Muscle layer of colon (tissue), 2 donors: ENCODE measurements at regions not wholly inside any gene's neighbourhood (a gene's known extent, or its start where the extent isn't known, plus 50 kb on each side); places are given as distances from the start of the nearest gene placed in this dataset.
"Not testable (repeated sequence)": the region's sequence is repeated elsewhere in the genome, so short reads cannot be mapped to it uniquely, and the experiment has no call there.

Experiments
- H3K27ac ChIP-seq: one replicate; pipeline ENCODE4 v1.7.0; 2013; ENCODE audit warnings: low read depth, mild to moderate bottlenecking, low read length, moderate library complexity
- H3K27me3 ChIP-seq, 2 donors: one replicate each; pipeline ENCODE4 v1.7.0; 2013; ENCODE audit warnings: low read length in 2 of 2, mild to moderate bottlenecking in 2 of 2; ENCODE audit not compliant: insufficient read depth in 2 of 2, control insufficient read depth in 1 of 2
- H3K36me3 ChIP-seq: one replicate; pipeline ENCODE4 v1.7.0; 2013; ENCODE audit warnings: mild to moderate bottlenecking, low read length; ENCODE audit not compliant: insufficient read depth
- H3K4me1 ChIP-seq: one replicate; pipeline ENCODE4 v1.7.0; 2013; ENCODE audit warnings: mild to moderate bottlenecking, low read length; ENCODE audit not compliant: insufficient read depth
- H3K4me3 ChIP-seq, 2 donors: one replicate each; pipeline ENCODE4 v1.7.0; 2013; ENCODE audit warnings: low read length in 2 of 2, low read depth in 1 of 2, mild to moderate bottlenecking in 1 of 2, moderate library complexity in 1 of 2
- H3K9ac ChIP-seq: one replicate; pipeline ENCODE4 v1.7.0; 2013; ENCODE audit warnings: low read length
- H3K9me3 ChIP-seq: one replicate; pipeline ENCODE4 v1.7.0; 2013; ENCODE audit warnings: mild to moderate bottlenecking, low read length
- donor health status: abdominal sarcoma.
- donor health status: Adenocarcinoma of cecum.

DNA sequence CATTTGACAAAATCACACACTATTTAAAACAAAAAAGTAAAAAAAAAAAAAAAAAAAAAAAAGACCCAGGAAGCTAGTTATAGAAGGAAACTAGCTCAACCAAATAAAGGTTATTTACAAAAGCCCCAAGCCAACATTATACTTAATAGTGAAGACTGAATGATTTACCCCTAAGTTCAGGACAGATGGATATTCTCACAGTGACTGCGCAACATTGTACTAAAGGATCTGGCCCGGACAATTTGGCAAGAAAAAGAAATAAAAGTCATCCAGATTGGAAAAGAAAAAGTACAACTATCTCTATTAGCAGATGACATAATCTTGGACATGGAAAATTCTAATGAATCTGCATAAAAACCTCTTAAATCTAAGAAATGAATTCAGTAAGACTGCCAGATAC lies 936.0 kb upstream of the ADAMTS5 start:
- not testable (repeated sequence) for H3K27me3 ChIP-seq, H3K4me3 ChIP-seq, H3K27ac ChIP-seq, H3K9me3 ChIP-seq, H3K36me3 ChIP-seq, H3K4me1 ChIP-seq, H3K9ac ChIP-seq

DNA sequence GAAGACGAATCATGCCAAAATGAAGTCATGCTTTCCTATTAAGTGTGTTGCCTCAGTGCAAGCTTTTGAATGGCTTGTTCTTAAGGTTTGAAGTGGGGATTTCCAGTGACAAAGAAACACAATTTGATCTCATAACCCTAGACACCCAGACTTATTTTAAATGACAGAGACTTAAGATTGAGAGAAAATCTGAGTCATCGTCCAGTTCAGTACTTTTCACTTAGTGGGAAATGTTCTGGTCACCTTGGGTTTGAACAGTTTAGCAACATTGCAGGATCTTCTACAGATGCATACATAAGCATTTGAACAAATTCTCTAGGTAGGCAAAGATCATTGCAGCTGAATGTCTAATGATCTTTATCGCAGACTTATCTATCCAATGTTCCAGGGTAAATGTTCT lies 926.7 kb upstream of the ADAMTS5 start:
- not testable (repeated sequence) for H3K4me3 ChIP-seq, H3K27me3 ChIP-seq, H3K9me3 ChIP-seq, H3K4me1 ChIP-seq, H3K9ac ChIP-seq, H3K36me3 ChIP-seq, H3K27ac ChIP-seq

DNA sequence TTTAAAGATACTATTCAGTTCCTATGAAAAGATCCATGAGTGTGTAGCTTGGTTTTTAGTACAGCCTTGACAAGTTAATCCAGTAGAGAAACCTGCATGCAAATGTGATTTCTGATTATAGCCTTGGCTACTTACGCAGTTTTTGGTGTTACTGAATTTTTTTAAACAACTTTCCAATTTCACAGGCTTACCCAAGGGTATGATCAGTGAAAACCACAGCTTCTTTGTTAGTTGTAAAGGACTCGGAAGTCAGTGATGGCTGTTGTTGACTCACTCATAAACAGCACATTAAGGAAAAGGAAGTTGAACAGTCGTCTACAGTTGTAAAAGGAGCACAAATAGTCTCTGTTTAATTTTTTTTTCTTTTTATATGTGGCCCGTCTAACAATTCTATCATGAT lies 924.6 kb upstream of the ADAMTS5 start:
- not testable (repeated sequence) for H3K9me3 ChIP-seq, H3K36me3 ChIP-seq, H3K4me1 ChIP-seq, H3K27ac ChIP-seq, H3K27me3 ChIP-seq, H3K9ac ChIP-seq, H3K4me3 ChIP-seq

DNA sequence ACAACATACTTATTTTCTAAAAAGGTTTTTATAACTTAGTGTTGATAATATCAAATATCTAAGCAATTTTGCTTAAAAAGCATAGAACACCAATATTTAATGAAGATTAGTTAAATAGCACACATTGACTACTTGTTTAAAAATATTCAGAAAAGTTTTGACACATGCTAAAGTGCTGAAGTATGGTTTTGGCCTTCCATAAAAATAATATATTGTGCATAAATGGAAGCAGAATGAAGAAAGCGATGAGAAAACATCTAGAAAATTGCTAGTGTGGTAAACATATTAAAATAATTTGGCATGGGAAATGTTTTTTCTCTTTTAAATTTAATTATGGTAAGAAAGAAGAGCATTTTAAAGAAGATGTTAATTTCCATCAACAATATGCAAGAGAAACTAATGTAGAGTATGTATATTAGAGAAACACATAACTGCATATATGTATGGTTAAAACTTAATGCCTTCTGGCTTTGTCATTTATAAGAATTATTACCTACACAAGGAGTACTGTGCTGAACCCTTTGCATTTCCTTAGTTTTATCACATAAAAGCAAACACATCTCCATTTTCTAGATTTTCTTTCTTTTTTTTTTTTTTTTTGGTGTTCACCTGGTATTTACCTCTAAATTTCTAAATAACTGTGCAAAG lies 921.0 kb upstream of the ADAMTS5 start:
- not testable (repeated sequence) for H3K4me1 ChIP-seq, H3K4me3 ChIP-seq, H3K9me3 ChIP-seq

DNA sequence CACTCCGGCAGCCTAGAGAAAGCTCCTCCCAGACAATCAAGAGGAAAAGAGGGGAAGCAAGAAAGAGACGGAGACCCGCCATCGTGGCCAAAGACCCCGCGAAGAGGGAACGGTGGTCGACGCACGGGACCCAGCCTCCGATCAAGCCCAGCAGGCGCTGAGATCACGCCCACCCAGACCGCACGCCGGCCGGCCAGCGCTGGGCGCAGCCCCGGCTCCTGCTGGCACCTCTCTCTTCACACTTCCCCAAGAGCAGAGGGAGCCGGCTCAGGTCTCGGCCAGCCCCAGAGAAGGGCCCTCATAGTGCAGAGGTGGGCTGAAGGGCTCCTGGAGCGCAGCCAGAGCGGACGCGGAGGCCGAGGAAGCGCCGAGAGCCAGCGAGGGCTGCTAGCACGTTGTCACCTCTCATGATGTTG lies 918.4 kb upstream of the ADAMTS5 start:
- H3K4me1 ChIP-seq, result no peaks in the 10 kb centered on the region
- no peak overlapping the region for H3K27ac ChIP-seq
- H3K27me3 ChIP-seq, result no peaks in the 10 kb centered on the region
- H3K9ac ChIP-seq, result no peak overlapping the region
- H3K4me3 ChIP-seq, result no peak overlapping the region
- no peaks in the 10 kb centered on the region for H3K9me3 ChIP-seq
- no peaks in the 10 kb centered on the region for H3K36me3 ChIP-seq

More for the DNA sequence above, 921.0 kb upstream of the ADAMTS5 start:
- H3K36me3 ChIP-seq, H3K27me3 ChIP-seq, H3K27ac ChIP-seq, H3K9ac ChIP-seq: not testable (repeated sequence)

DNA sequence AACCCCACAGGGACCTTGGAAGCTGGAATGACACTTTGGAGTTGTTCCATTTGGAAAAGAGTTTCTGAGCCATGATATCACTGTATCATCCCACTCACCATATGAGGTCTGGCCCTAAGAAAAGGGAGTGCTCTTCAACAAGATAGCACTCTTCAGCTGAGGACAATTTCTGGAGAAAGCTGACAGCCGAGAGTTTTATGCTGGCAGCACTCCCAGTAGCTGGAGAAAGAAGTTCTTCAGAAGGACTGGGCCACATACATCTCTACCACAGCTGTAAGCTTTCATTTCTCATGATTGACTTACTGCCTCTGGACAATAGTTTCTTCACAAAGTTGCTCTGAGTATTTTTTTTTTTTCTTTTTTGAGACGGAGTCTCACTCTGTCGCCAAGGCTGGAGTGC lies 914.4 kb upstream of the ADAMTS5 start:
- not testable (repeated sequence) for H3K9ac ChIP-seq, H3K4me1 ChIP-seq, H3K27ac ChIP-seq

DNA sequence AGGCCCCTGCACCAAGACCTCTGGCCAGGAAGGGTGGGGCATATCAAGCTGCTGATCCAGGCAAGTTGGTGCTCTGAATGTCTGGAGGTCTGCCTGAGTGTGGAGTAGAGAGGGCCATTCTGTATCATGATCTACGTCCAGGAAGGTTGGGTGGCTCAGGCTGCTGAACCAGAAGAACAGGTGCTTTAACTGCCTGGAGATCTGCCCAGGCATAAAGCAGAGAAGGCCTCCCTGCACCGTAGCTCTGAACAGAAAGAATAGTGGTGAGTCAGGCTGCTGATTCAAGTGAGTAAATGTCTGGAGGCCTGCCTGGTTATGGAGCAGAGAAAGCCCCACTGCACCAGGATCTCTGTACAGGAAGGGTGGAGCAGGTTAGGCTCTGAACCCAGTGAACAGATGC lies 905.5 kb upstream of the ADAMTS5 start:
- not testable (repeated sequence) for H3K36me3 ChIP-seq, H3K4me1 ChIP-seq, H3K27me3 ChIP-seq, H3K9me3 ChIP-seq, H3K4me3 ChIP-seq, H3K9ac ChIP-seq, H3K27ac ChIP-seq

More for the DNA sequence above, 914.4 kb upstream of the ADAMTS5 start:
- H3K36me3 ChIP-seq, H3K4me3 ChIP-seq, H3K9me3 ChIP-seq, H3K27me3 ChIP-seq: not testable (repeated sequence)

DNA sequence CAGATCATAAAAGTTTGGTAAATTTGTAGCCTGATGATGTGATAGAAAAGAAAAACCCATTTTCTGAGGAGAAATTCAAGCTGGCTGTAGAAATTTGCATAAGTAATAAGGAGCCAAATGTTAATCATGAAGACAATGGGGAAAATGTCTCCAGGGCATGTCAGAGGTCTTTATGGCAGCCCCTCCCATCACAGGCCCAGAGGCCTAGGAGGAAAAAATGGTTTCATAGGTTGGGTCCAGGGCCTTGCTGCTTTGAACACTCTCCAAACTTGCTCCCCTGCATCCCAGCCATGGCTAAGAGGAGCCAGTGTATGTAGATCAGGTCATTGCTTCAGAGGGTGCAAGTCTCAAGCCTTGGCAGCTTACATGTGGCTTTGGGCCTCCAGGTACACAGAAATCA lies 903.9 kb upstream of the ADAMTS5 start:
- H3K9me3 ChIP-seq, H3K9ac ChIP-seq, H3K27ac ChIP-seq, H3K4me3 ChIP-seq, H3K4me1 ChIP-seq, H3K36me3 ChIP-seq, H3K27me3 ChIP-seq: not testable (repeated sequence)

DNA sequence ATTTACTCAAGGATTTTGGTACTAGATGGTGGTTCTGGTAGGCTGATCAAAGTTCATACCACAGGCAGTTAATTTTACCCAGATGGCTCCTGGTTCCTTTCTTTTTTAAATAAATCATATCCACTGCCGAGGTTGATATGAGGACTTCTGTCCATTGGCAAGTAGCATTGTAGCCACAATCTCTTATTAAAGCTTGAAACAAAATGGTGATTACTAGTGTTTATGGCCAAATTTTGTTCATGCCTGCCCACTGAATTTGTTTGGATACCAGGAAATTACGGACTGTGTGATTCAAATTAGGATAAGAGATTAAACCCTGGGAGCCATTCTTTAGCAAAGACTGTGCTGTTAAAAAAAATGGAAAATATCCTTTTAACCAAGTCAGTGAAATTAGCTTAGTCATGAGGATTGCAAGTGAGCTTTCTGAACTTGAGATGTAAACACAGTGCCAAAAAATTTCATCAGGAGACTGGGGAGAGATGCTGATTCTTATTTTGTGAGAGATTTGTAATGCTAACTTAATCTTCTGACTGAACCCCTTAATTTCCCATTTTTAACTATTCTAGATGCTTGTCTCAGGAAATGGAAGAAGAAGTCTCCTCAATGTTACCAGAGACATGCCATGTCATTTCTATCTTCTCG lies 893.5 kb upstream of the ADAMTS5 start:
- H3K27ac ChIP-seq, result not testable (repeated sequence)

DNA sequence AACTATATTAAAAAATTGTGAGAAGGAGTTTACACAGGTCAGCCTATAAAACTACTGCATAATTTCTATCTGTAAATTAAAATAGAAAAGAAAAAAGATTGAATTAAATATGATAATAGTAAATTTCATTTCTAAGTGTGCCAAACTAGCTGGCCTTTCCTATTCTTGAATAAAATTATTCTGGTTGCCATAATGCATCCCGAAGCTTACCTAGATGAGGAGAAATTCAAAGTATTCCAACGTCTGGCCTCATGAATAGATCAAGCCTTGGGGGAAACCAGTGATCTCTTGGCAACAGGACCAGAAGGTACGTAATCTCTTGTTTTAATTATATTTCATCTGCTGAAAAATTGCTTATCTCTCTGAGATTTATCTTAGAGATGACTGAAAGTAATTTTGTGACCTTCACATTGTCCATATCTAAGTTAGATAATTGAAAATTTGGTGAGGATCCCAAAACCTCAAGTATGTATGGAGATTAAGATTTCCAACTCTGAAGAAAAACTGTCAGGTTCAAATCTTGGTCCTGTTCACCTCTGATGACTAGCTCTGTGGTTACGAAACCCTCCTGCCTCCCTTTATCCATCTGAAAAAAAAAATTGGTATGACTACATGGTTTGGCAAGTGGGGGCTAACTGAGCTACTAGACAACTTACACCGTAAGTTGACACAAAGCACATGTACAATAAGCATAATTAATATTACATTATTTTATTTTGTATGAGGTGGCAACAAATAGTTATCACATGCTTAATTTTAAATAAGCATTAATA lies 891.4 kb upstream of the ADAMTS5 start:
- not testable (repeated sequence) for H3K27ac ChIP-seq, H3K36me3 ChIP-seq, H3K9me3 ChIP-seq, H3K4me3 ChIP-seq, H3K27me3 ChIP-seq, H3K9ac ChIP-seq, H3K4me1 ChIP-seq

More for the DNA sequence above, 893.5 kb upstream of the ADAMTS5 start:
- not testable (repeated sequence) for H3K27me3 ChIP-seq, H3K9ac ChIP-seq, H3K4me1 ChIP-seq, H3K36me3 ChIP-seq, H3K4me3 ChIP-seq, H3K9me3 ChIP-seq

DNA sequence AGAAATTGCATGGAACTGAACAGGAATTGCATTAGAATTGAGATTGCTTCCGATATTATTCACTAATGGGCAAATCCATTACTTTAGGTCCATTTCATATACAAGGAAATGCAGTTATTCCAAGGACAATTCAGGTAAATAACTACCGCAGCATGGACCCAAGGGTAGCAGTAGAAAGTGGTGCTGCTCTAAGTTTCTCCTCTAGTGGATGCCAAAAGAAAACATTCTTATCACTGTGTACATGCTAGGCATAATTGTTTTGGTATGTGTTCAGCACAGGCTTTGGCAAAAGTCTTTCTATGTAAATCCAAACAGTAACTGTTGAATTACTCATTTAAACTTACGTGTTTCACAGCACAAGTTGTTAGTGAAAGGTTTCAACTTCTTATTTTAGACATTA lies 890.1 kb upstream of the ADAMTS5 start:
- not testable (repeated sequence) for H3K4me3 ChIP-seq, H3K9me3 ChIP-seq, H3K27me3 ChIP-seq, H3K9ac ChIP-seq, H3K4me1 ChIP-seq, H3K27ac ChIP-seq, H3K36me3 ChIP-seq
